ENCODE measurements at regions not wholly inside any gene's neighbourhood (a gene's known extent, or its start where the extent isn't known, plus 50 kb on each side); places are given as distances from the start of the nearest gene placed in this dataset.

DNA sequence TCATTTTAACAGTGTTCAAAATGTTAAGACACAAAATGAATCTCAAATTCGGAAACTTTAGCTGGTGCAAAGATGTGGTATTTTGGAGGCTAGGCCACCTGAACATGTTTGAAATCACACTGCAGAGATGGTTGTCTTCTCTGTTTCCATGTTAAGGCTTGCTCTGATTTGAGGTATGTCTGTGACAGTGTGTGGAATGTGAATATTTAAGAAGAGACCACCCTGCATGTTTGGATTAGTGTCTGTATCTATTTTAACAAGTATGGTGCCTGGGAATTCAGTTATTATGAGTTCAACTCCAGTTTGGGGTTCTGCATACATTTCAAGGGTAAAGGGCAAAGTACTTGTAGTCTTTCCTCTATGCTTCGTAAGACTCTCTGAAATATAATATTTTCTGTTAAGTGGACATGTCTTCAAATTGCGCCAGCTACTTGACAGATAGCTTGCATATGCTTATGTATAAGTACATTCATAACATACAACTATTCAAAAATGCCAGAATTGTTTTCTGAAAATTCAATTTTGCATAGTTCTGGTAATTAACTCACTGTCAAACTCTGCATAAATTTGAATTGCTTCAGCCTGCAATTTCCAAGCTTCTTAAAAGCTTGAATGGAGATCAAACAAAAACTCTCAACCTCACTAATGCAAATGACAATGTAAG, 424.0 kb downstream of the ADAMTS20 start:
- no peak overlapping the region for H3K4me3 ChIP-seq (replicated peaks; ENCODE audit: low read depth, low read length)
- TF ChIP-seq, protein P1, sequence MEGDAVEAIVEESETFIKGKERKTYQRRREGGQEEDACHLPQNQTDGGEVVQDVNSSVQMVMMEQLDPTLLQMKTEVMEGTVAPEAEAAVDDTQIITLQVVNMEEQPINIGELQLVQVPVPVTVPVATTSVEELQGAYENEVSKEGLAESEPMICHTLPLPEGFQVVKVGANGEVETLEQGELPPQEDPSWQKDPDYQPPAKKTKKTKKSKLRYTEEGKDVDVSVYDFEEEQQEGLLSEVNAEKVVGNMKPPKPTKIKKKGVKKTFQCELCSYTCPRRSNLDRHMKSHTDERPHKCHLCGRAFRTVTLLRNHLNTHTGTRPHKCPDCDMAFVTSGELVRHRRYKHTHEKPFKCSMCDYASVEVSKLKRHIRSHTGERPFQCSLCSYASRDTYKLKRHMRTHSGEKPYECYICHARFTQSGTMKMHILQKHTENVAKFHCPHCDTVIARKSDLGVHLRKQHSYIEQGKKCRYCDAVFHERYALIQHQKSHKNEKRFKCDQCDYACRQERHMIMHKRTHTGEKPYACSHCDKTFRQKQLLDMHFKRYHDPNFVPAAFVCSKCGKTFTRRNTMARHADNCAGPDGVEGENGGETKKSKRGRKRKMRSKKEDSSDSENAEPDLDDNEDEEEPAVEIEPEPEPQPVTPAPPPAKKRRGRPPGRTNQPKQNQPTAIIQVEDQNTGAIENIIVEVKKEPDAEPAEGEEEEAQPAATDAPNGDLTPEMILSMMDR (IDR thresholded peaks at IDR 0.05; ENCODE audit: low read depth, low read length, missing control alignments), result no peak
- DNase-seq (ENCODE audit: extremely low read depth, low read depth), result no peak

DNA sequence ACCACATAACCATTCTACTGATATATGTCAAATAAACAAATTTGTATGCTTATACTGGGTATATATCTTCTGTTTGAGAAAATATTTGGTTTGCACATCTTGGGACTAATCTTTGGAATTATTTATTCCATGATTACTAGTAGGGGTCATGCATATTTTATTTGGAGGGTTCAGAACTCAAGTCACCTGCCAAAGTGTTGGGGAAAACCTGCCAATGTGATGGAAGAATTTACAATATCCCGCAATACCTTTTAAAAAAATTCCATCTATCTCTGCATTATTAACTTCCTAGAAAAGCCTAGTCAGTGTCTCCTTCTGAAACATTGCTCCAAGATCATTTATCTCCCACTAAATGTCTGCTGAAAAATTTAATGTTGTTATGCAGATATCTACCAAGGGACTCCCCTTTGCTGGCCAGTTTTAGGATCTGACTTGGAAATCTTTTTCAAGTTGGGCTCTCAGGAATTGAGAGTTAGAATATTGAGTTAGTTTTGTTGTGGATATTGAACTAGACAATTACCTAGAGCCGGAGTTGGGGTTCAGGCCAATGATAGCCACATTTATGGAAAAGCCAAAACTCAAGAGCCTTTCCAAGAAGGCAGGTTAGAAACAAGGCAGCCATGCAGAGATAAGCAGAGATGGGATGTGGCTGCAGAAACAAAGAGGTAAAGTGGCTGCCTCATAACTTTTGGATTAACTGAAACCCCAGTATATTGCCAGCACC, 425.2 kb downstream of the ADAMTS20 start:
- H3K4me3 ChIP-seq (replicated peaks; ENCODE audit: low read depth, low read length), result no peak overlapping the region
- TF ChIP-seq, protein P1 (IDR thresholded peaks at IDR 0.05; ENCODE audit: low read depth, low read length, missing control alignments), result no peak

DNA sequence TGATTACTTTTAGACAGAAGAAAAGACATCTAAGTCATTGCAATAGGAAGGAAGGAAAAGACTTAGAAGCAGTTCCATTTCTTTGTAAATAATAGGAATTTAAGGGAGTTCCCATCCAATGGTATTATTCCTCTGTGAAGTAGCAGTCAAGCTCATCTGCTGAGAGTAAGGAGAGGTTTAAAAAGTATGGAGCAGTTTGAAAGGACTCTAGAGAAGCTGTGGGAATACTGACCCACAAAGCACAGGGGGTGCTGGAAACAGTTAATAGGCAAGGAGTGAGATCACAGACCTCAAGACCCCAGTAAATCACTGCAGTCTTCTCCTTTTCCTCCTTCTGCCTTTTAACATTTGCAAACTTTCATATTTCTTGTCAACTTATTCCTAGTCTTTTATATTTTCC, 428.5 kb downstream of the ADAMTS20 start:
- H3K4me3 ChIP-seq (replicated peaks; ENCODE audit: low read depth, low read length), result no peak overlapping the region
- TF ChIP-seq, protein P1 (IDR thresholded peaks at IDR 0.05; ENCODE audit: low read depth, low read length, missing control alignments), result no peak
- no peak for DNase-seq (ENCODE audit: extremely low read depth, low read depth)

More for the DNA sequence above, 425.2 kb downstream of the ADAMTS20 start:
- DNase-seq (ENCODE audit: extremely low read depth, low read depth), result no peak

DNA sequence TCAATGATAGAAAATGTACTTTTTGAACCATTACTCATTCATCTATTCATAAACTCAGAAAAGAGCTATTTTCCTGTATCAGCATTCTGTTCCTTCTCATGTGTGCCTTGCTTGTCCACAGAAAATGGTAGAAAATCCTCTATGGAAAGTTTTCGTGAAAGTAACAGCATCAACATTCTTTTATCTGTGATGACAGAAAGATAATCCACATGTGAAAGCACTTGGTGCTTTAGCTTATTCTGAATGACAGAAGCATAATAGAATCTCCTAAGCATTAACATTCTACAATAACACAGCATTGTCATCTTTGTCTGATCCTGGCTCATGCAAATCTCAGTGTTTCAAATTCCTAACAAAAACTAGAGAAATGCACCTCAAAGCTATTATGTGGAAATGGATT, 431.9 kb downstream of the ADAMTS20 start:
- no peak overlapping the region for H3K4me3 ChIP-seq (replicated peaks; ENCODE audit: low read depth, low read length)
- no peak for DNase-seq (ENCODE audit: extremely low read depth, low read depth)
- TF ChIP-seq, protein P1 (IDR thresholded peaks at IDR 0.05; ENCODE audit: low read depth, low read length, missing control alignments), result no peak

DNA sequence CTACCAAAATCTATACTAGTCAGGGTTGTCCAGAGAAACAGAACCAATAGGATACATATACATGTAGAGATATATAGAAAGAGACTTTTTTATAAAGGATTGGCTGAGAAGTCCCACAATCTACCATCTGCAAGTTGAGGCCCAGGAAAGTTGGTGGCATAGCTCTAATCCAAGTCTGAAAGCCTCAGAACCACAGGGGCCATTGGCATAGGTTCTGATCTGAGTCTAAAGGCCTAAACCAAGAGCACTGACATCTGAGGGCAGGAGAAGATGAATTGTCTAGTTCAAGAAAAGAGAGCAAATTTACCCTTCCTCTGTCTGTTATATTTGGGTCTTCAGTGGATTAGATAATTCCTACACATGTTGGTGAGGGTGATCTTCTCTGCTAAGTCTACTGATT, 433.1 kb downstream of the ADAMTS20 start:
- no peak for DNase-seq (ENCODE audit: extremely low read depth, low read depth)
- TF ChIP-seq, protein P1 (IDR thresholded peaks at IDR 0.05; ENCODE audit: low read depth, low read length, missing control alignments), result no peak
- H3K4me3 ChIP-seq (replicated peaks; ENCODE audit: low read depth, low read length), result no peak overlapping the region

DNA sequence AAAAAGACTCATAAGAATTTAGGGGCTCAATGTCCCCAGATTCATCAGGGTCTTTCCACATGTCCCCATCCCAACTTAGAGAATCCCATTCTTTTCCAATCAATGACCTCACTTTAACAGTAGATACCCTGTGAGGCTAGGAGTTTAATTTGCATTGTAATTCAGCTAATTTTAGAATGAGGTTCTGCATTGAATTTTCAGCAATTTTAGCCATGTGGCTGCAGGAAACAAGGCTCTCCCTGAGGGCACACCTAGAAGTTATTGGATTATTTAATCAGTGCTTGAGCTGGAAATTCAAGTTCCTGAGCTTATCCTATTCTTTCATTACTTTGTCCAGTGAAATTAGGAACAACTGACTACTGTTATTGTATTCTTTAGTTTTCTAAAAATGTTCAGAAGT, 433.8 kb downstream of the ADAMTS20 start:
- TF ChIP-seq, protein P1 (IDR thresholded peaks at IDR 0.05; ENCODE audit: low read depth, low read length, missing control alignments), result no peak
- no peak for DNase-seq (ENCODE audit: extremely low read depth, low read depth)
- no peak overlapping the region for H3K4me3 ChIP-seq (replicated peaks; ENCODE audit: low read depth, low read length)
